ENCODE measurements at regions not wholly inside any gene's neighbourhood (a gene's known extent, or its start where the extent isn't known, plus 50 kb on each side); places are given as distances from the start of the nearest gene placed in this dataset.

DNA sequence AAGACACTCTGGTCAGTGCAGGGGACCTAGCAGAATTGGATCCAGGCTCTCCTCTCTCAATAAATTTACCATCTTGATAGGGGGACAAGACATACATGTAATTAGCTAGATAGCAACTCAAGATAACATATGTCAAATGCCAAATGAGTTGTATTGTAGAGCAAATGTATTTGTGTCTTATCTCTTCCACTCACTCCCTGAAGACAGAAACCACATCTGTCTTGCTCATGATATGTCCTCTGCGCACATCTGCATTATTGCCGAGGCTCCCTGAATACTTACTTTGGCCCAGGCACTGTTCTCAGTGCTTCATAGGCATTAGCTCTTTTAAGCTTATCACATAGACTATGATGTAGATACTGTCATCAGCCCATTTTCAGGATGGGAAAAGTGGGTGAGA lies 122.9 kb upstream of the GATA6 start:
- no peak overlapping the region for H3K27ac ChIP-seq (replicated peaks)
- peaks cover 3% of the 10 kb centered on the region for H3K27me3 ChIP-seq (ENCODE audit: insufficient read depth, poor library complexity, severe bottlenecking)
- DNase-seq (ENCODE audit: low read depth in 1 of 2, low spot score in 1 of 2): no peak
- no peak overlapping the region for H3K4me3 ChIP-seq (replicated peaks; ENCODE audit: insufficient read depth, low read length)
- TF ChIP-seq SPI1 (IDR thresholded peaks at IDR 0.05; ENCODE audit: borderline replicate concordance, low read depth) (no peak), POLR2AphosphoS5 (IDR thresholded peaks at IDR 0.05; ENCODE audit: low read depth) (no peak), CTCF (IDR thresholded peaks at IDR 0.05; ENCODE audit: insufficient read depth, low read length) (no peak), GABPA (IDR thresholded peaks at IDR 0.05; ENCODE audit: low read depth) (no peak)

- no peak for DNase-seq (ENCODE audit: low read depth in 1 of 2, low spot score in 1 of 2)
- Histone ChIP-seq H3K27ac (replicated peaks) (no peak overlapping the region), H3K4me3 (replicated peaks; ENCODE audit: insufficient read depth, low read length) (no peak overlapping the region), H3K27me3 (ENCODE audit: insufficient read depth, poor library complexity, severe bottlenecking) (peaks cover 3% of the 10 kb centered on the region)
- TF ChIP-seq SPI1 (IDR thresholded peaks at IDR 0.05; ENCODE audit: borderline replicate concordance, low read depth) (no peak), CTCF (IDR thresholded peaks at IDR 0.05; ENCODE audit: insufficient read depth, low read length) (no peak), GABPA (IDR thresholded peaks at IDR 0.05; ENCODE audit: low read depth) (no peak), POLR2AphosphoS5 (IDR thresholded peaks at IDR 0.05; ENCODE audit: low read depth) (no peak)
- TF ChIP-seq, protein P1, sequence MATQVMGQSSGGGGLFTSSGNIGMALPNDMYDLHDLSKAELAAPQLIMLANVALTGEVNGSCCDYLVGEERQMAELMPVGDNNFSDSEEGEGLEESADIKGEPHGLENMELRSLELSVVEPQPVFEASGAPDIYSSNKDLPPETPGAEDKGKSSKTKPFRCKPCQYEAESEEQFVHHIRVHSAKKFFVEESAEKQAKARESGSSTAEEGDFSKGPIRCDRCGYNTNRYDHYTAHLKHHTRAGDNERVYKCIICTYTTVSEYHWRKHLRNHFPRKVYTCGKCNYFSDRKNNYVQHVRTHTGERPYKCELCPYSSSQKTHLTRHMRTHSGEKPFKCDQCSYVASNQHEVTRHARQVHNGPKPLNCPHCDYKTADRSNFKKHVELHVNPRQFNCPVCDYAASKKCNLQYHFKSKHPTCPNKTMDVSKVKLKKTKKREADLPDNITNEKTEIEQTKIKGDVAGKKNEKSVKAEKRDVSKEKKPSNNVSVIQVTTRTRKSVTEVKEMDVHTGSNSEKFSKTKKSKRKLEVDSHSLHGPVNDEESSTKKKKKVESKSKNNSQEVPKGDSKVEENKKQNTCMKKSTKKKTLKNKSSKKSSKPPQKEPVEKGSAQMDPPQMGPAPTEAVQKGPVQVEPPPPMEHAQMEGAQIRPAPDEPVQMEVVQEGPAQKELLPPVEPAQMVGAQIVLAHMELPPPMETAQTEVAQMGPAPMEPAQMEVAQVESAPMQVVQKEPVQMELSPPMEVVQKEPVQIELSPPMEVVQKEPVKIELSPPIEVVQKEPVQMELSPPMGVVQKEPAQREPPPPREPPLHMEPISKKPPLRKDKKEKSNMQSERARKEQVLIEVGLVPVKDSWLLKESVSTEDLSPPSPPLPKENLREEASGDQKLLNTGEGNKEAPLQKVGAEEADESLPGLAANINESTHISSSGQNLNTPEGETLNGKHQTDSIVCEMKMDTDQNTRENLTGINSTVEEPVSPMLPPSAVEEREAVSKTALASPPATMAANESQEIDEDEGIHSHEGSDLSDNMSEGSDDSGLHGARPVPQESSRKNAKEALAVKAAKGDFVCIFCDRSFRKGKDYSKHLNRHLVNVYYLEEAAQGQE (IDR thresholded peaks at IDR 0.05; ENCODE audit: insufficient replicate concordance, low read depth): no peak
Observed at GRCh38 chr18:22047485-22047884, 121.9 kb upstream of the GATA6 start.

DNA sequence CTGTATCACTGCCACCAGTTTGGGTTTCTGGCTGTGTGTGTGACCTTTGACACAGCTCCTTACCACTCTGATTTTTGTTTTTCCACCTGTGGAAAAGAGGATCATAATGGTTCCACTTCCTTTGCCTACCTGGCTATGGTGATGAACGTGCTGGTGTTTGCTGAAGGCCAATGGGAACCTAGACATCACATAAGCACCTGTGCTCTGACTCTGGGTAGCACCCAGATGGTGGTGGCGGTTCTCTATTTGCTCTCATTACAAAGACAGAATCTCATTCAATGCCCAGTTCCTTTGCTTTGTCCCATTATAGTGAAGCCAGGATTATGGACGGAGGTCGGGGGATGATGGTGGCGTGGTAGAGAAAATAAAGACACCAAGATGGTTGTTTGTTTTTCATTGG lies 121.2 kb upstream of the GATA6 start:
- no peak overlapping the region for H3K4me3 ChIP-seq (replicated peaks; ENCODE audit: insufficient read depth, low read length)
- TF ChIP-seq, protein P1 (IDR thresholded peaks at IDR 0.05; ENCODE audit: insufficient replicate concordance, low read depth): no peak
- TF ChIP-seq GABPA (IDR thresholded peaks at IDR 0.05; ENCODE audit: low read depth): no peak
- no peak for TF ChIP-seq CTCF (IDR thresholded peaks at IDR 0.05; ENCODE audit: insufficient read depth, low read length)
- no peak for TF ChIP-seq POLR2AphosphoS5 (IDR thresholded peaks at IDR 0.05; ENCODE audit: low read depth)
- no peak for TF ChIP-seq SPI1 (IDR thresholded peaks at IDR 0.05; ENCODE audit: borderline replicate concordance, low read depth)
- H3K27ac ChIP-seq (replicated peaks): no peak overlapping the region
- DNase-seq (ENCODE audit: low read depth in 1 of 2, low spot score in 1 of 2): no peak
- peaks cover 3% of the 10 kb centered on the region for H3K27me3 ChIP-seq (ENCODE audit: insufficient read depth, poor library complexity, severe bottlenecking)

GRCh38 chr18:22048932-22049615 lies 120.3 kb upstream of the GATA6 start:
- Histone ChIP-seq H3K4me3 (replicated peaks; ENCODE audit: insufficient read depth, low read length) (no peak overlapping the region), H3K27me3 (ENCODE audit: insufficient read depth, poor library complexity, severe bottlenecking) (peaks cover under 1% of the 10 kb centered on the region), H3K27ac (replicated peaks) (no peak overlapping the region)
- no peak for DNase-seq (ENCODE audit: low read depth in 1 of 2, low spot score in 1 of 2)
- TF ChIP-seq CTCF (IDR thresholded peaks at IDR 0.05; ENCODE audit: insufficient read depth, low read length): no peak
- no peak for TF ChIP-seq SPI1 (IDR thresholded peaks at IDR 0.05; ENCODE audit: borderline replicate concordance, low read depth)
- TF ChIP-seq, protein P1 (IDR thresholded peaks at IDR 0.05; ENCODE audit: insufficient replicate concordance, low read depth): no peak
- TF ChIP-seq POLR2AphosphoS5 (IDR thresholded peaks at IDR 0.05; ENCODE audit: low read depth): no peak
- TF ChIP-seq GABPA (IDR thresholded peaks at IDR 0.05; ENCODE audit: low read depth): no peak

Measured in HL-60 (cell line).